WTC11 (cell line): ENCODE measurements at regions not wholly inside any gene's neighbourhood (a gene's known extent, or its start where the extent isn't known, plus 50 kb on each side); places are given as distances from the start of the nearest gene placed in this dataset.

Experiments
- ATAC-seq: fragments of 200-7000 bp; cut with Tn5 transposase; 2 replicates; pipeline ENCODE4 v1.10.0; 2021; ENCODE audit warnings: mild to moderate bottlenecking, moderate library complexity
- CTCF ChIA-PET: fragments of 300-600 bp; sonication (Branson Sonifier 250); formaldehyde crosslinking; loops from one replicate; lab custom pipeline; 2021; ENCODE audit warnings: antibody characterized with exemption; lab: Charles Lee
- POLR2A ChIA-PET: fragments of 350-600 bp; sonication (Branson Sonifier 250); formaldehyde crosslinking; loops from one replicate; lab custom pipeline; 2021; ENCODE audit warnings: antibody characterized with exemption; lab: Charles Lee
- DNase-seq: peaks from one replicate; pipeline ENCODE4 v3.0.0; 2021; ENCODE audit warnings: low spot score
- H3K27ac Mint-ChIP-seq: 2 replicates; pipeline ENCODE4 v1.8.0; 2021; ENCODE audit warnings: mixed read lengths
- H3K27me3 Mint-ChIP-seq: 2 replicates; pipeline ENCODE4 v1.8.0; 2021; ENCODE audit warnings: low read depth, mild to moderate bottlenecking, moderate library complexity, mixed read lengths
- H3K36me3 Mint-ChIP-seq: 2 replicates; pipeline ENCODE4 v1.8.0; 2021; ENCODE audit warnings: mixed read lengths
- H3K4me1 Mint-ChIP-seq: 2 replicates; pipeline ENCODE4 v1.8.0; 2022; ENCODE audit warnings: mixed read lengths
- H3K4me3 Mint-ChIP-seq: 2 replicates; pipeline ENCODE4 v1.8.0; 2021; ENCODE audit warnings: mild to moderate bottlenecking, moderate library complexity, mixed read lengths
- H3K9me3 Mint-ChIP-seq: 2 replicates; pipeline ENCODE4 v1.8.0; 2021; ENCODE audit warnings: mixed read lengths
- CBFB ChIP-seq: sonication (generic); formaldehyde crosslinking; IDR thresholded peaks from 2 replicates; pipeline ENCODE4 v1.8.1; 2022; ENCODE audit warnings: mild to moderate bottlenecking, low read depth, missing genetic modification reagents
- ESRRA ChIP-seq: sonication (generic); formaldehyde crosslinking; IDR thresholded peaks from 2 replicates; pipeline ENCODE4 v1.8.1; 2022; ENCODE audit warnings: mild to moderate bottlenecking, missing genetic modification reagents, borderline replicate concordance
- ETV6 ChIP-seq: sonication (generic); formaldehyde crosslinking; IDR thresholded peaks from 2 replicates; pipeline ENCODE4 v1.8.1; 2022; ENCODE audit warnings: mild to moderate bottlenecking, missing genetic modification reagents
- KAT7 ChIP-seq: sonication (generic); formaldehyde crosslinking; IDR thresholded peaks from 2 replicates; pipeline ENCODE4 v1.8.1; 2023; ENCODE audit warnings: missing genetic modification reagents, mild to moderate bottlenecking, borderline replicate concordance
- NFATC4 ChIP-seq: fragments of 250-450 bp; sonication (Bioruptor Pico); IDR thresholded peaks from 2 replicates; pipeline ENCODE4 v1.9.0; 2021; ENCODE audit warnings: mild to moderate bottlenecking
- NR2C2 ChIP-seq: sonication (generic); formaldehyde crosslinking; IDR thresholded peaks from 2 replicates; pipeline ENCODE4 v1.8.0; 2022; ENCODE audit warnings: mild to moderate bottlenecking, missing genetic modification reagents
- SMAD3 ChIP-seq: sonication (generic); formaldehyde crosslinking; IDR thresholded peaks from 2 replicates; pipeline ENCODE4 v1.8.0; 2022; ENCODE audit warnings: missing genetic modification reagents, mild to moderate bottlenecking, borderline replicate concordance
- SP1 ChIP-seq: sonication (generic); formaldehyde crosslinking; conservative IDR thresholded peaks from 2 replicates; pipeline ENCODE4 v1.8.1; 2022; ENCODE audit warnings: missing genetic modification reagents
- TCF7 ChIP-seq: sonication (generic); formaldehyde crosslinking; IDR thresholded peaks from 2 replicates; pipeline ENCODE4 v1.8.0; 2022; ENCODE audit warnings: mild to moderate bottlenecking, low read depth, missing genetic modification reagents, moderate library complexity
- TP53 ChIP-seq: sonication (generic); formaldehyde crosslinking; IDR thresholded peaks from 2 replicates; pipeline ENCODE4 v1.8.1; 2023; ENCODE audit warnings: mild to moderate bottlenecking, missing genetic modification reagents
- ZNF219 ChIP-seq: sonication (generic); formaldehyde crosslinking; IDR thresholded peaks from 2 replicates; pipeline ENCODE4 v1.8.0; 2023; ENCODE audit warnings: missing genetic modification reagents, mild to moderate bottlenecking, borderline replicate concordance
- ZNF423 ChIP-seq: fragments of 250-450 bp; sonication (Bioruptor Pico); IDR thresholded peaks from 2 replicates; pipeline ENCODE4 v2.1.2; 2022; ENCODE audit warnings: mild to moderate bottlenecking, moderate library complexity
- ZNF532 ChIP-seq: fragments of 250-450 bp; sonication (Bioruptor Pico); IDR thresholded peaks from 2 replicates; pipeline ENCODE4 v1.9.0; 2021; ENCODE audit warnings: mild to moderate bottlenecking, borderline replicate concordance
- ZNF671 ChIP-seq: fragments of 250-450 bp; sonication (Bioruptor Pico); IDR thresholded peaks from 2 replicates; pipeline ENCODE4 v1.8.0; 2021; ENCODE audit warnings: mild to moderate bottlenecking
- TF ChIP-seq, protein P1 (sequence below): sonication (generic); formaldehyde crosslinking; IDR thresholded peaks from 2 replicates; pipeline ENCODE4 v1.8.0; 2022; ENCODE audit warnings: missing genetic modification reagents
- TF ChIP-seq, protein P2 (sequence below): sonication (generic); formaldehyde crosslinking; conservative IDR thresholded peaks from 2 replicates; pipeline ENCODE4 v1.8.1; 2023; ENCODE audit warnings: mild to moderate bottlenecking, low read depth, missing genetic modification reagents, moderate library complexity
- TF ChIP-seq, protein P3 (sequence below): sonication (generic); formaldehyde crosslinking; IDR thresholded peaks from 2 replicates; pipeline ENCODE4 v1.8.0; 2023; ENCODE audit warnings: missing genetic modification reagents, mild to moderate bottlenecking, borderline replicate concordance

- TF ChIP-seq ZNF532 (CRISPR knock-in tag) (no peak), NR2C2 (CRISPR knock-in tag) (no peak), KAT7 (CRISPR knock-in tag) (no peak), TCF7 (CRISPR knock-in tag) (no peak), SMAD3 (CRISPR knock-in tag) (no peak), ETV6 (CRISPR knock-in tag) (no peak), CBFB (no peak), ZNF423 (CRISPR knock-in tag) (no peak)
- TF ChIP-seq, all 79 proteins: peak for 0
These were observed 126.4 kb downstream of the PJA1 start (continued) for GRCh38 chrX:69038816-69039215.

GRCh38 chrX:69038188-69038587, 127.1 kb downstream of the PJA1 start:
- H3K9me3 Mint-ChIP-seq = 0 out of 2 replicates have a peak, but pooled peaks cover 4% of the 10 kb centered on the region
- no peak overlapping the region for H3K27ac Mint-ChIP-seq
- POLR2A ChIA-PET = no interaction called here
- peaks cover 8% of the 10 kb centered on the region for H3K4me1 Mint-ChIP-seq
- H3K4me3 Mint-ChIP-seq = no peak overlapping the region
- no peaks in the 10 kb centered on the region; the same call in 1 of the 2 replicates for H3K27me3 Mint-ChIP-seq
- H3K36me3 Mint-ChIP-seq = no peaks in the 10 kb centered on the region
- CTCF ChIA-PET = no interaction called here
- no peak for ATAC-seq
- no peak for DNase-seq
- TF ChIP-seq ZNF671 = no peak
- no peak for TF ChIP-seq NFATC4 (CRISPR knock-in tag)
- TF ChIP-seq, protein P1, sequence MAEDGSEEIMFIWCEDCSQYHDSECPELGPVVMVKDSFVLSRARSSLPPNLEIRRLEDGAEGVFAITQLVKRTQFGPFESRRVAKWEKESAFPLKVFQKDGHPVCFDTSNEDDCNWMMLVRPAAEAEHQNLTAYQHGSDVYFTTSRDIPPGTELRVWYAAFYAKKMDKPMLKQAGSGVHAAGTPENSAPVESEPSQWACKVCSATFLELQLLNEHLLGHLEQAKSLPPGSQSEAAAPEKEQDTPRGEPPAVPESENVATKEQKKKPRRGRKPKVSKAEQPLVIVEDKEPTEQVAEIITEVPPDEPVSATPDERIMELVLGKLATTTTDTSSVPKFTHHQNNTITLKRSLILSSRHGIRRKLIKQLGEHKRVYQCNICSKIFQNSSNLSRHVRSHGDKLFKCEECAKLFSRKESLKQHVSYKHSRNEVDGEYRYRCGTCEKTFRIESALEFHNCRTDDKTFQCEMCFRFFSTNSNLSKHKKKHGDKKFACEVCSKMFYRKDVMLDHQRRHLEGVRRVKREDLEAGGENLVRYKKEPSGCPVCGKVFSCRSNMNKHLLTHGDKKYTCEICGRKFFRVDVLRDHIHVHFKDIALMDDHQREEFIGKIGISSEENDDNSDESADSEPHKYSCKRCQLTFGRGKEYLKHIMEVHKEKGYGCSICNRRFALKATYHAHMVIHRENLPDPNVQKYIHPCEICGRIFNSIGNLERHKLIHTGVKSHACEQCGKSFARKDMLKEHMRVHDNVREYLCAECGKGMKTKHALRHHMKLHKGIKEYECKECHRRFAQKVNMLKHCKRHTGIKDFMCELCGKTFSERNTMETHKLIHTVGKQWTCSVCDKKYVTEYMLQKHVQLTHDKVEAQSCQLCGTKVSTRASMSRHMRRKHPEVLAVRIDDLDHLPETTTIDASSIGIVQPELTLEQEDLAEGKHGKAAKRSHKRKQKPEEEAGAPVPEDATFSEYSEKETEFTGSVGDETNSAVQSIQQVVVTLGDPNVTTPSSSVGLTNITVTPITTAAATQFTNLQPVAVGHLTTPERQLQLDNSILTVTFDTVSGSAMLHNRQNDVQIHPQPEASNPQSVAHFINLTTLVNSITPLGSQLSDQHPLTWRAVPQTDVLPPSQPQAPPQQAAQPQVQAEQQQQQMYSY = no peak
- TF ChIP-seq ETV6 (CRISPR knock-in tag) = no peak
- TF ChIP-seq, protein P2, sequence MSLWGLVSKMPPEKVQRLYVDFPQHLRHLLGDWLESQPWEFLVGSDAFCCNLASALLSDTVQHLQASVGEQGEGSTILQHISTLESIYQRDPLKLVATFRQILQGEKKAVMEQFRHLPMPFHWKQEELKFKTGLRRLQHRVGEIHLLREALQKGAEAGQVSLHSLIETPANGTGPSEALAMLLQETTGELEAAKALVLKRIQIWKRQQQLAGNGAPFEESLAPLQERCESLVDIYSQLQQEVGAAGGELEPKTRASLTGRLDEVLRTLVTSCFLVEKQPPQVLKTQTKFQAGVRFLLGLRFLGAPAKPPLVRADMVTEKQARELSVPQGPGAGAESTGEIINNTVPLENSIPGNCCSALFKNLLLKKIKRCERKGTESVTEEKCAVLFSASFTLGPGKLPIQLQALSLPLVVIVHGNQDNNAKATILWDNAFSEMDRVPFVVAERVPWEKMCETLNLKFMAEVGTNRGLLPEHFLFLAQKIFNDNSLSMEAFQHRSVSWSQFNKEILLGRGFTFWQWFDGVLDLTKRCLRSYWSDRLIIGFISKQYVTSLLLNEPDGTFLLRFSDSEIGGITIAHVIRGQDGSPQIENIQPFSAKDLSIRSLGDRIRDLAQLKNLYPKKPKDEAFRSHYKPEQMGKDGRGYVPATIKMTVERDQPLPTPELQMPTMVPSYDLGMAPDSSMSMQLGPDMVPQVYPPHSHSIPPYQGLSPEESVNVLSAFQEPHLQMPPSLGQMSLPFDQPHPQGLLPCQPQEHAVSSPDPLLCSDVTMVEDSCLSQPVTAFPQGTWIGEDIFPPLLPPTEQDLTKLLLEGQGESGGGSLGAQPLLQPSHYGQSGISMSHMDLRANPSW (CRISPR knock-in tag) = no peak
- no peak for TF ChIP-seq ZNF219
- TF ChIP-seq ESRRA (CRISPR knock-in tag) = no peak
- no peak for TF ChIP-seq NR2C2 (CRISPR knock-in tag)
- TF ChIP-seq, protein P3, sequence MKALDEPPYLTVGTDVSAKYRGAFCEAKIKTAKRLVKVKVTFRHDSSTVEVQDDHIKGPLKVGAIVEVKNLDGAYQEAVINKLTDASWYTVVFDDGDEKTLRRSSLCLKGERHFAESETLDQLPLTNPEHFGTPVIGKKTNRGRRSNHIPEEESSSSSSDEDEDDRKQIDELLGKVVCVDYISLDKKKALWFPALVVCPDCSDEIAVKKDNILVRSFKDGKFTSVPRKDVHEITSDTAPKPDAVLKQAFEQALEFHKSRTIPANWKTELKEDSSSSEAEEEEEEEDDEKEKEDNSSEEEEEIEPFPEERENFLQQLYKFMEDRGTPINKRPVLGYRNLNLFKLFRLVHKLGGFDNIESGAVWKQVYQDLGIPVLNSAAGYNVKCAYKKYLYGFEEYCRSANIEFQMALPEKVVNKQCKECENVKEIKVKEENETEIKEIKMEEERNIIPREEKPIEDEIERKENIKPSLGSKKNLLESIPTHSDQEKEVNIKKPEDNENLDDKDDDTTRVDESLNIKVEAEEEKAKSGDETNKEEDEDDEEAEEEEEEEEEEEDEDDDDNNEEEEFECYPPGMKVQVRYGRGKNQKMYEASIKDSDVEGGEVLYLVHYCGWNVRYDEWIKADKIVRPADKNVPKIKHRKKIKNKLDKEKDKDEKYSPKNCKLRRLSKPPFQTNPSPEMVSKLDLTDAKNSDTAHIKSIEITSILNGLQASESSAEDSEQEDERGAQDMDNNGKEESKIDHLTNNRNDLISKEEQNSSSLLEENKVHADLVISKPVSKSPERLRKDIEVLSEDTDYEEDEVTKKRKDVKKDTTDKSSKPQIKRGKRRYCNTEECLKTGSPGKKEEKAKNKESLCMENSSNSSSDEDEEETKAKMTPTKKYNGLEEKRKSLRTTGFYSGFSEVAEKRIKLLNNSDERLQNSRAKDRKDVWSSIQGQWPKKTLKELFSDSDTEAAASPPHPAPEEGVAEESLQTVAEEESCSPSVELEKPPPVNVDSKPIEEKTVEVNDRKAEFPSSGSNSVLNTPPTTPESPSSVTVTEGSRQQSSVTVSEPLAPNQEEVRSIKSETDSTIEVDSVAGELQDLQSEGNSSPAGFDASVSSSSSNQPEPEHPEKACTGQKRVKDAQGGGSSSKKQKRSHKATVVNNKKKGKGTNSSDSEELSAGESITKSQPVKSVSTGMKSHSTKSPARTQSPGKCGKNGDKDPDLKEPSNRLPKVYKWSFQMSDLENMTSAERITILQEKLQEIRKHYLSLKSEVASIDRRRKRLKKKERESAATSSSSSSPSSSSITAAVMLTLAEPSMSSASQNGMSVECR (CRISPR knock-in tag) = no peak
- no peak for TF ChIP-seq TP53
- TF ChIP-seq ZNF532 (CRISPR knock-in tag) = no peak
- no peak for TF ChIP-seq SP1 (CRISPR knock-in tag)
